Activated naive CD8-positive, alpha-beta T cell treated with anti-CD3 and anti-CD28 coated beads, Interleukin-2, amount 50 U/mL, for 24 hours (primary cell): ENCODE measurements at regions not wholly inside any gene's neighbourhood (a gene's known extent, or its start where the extent isn't known, plus 50 kb on each side); places are given as distances from the start of the nearest gene placed in this dataset.
A peak's percentile ranks its signal among the peaks of the same experiment; 100 is the strongest.
"Not testable (repeated sequence)": the region's sequence is repeated elsewhere in the genome, so short reads cannot be mapped to it uniquely, and the experiment has no call there.

Experiments used
- ATAC-seq: fragments of 150-1000 bp; cut with Tn5 transposase; one replicate; pipeline ENCODE4 v1.10.0; 2021
- DNase-seq: peaks from one replicate; pipeline ENCODE4 v3.0.0; 2021
- H3K27ac Mint-ChIP-seq: one replicate; pipeline ENCODE4 v1.8.0; 2021; ENCODE audit warnings: mild to moderate bottlenecking, mixed read lengths
- H3K27me3 Mint-ChIP-seq: one replicate; pipeline ENCODE4 v1.8.0; 2021; ENCODE audit warnings: mixed read lengths
- H3K36me3 Mint-ChIP-seq: one replicate; pipeline ENCODE4 v1.8.0; 2021; ENCODE audit warnings: low read depth, mixed read lengths
- H3K4me1 Mint-ChIP-seq: one replicate; pipeline ENCODE4 v1.8.0; 2021; ENCODE audit warnings: mixed read lengths
- H3K4me3 Mint-ChIP-seq: one replicate; pipeline ENCODE4 v1.8.0; 2021; ENCODE audit warnings: mild to moderate bottlenecking, moderate library complexity, mixed read lengths
- H3K9me3 Mint-ChIP-seq: one replicate; pipeline ENCODE4 v1.8.0; 2021; ENCODE audit warnings: mixed read lengths

DNA sequence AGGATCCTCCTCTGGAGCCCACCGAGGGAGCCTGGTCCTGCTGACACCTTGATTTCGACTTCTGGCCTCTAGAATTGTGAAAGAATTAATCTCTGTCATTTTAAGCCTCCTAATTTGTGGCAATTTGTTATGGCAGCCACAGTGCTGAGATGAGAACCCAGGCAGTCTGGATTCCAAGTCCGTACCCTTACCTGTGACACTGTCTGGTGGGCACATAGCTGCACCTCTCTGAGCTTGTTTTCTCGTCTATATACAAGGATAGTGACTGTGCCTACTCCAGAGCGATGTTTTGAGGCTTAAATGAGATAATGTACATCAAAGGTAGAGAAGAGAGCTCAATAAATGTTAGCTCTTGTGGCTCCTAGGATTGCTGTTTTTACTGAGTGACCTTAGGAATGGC is 128.4 kb upstream of the MPHOSPH6 start:
- no peak for ATAC-seq

DNA sequence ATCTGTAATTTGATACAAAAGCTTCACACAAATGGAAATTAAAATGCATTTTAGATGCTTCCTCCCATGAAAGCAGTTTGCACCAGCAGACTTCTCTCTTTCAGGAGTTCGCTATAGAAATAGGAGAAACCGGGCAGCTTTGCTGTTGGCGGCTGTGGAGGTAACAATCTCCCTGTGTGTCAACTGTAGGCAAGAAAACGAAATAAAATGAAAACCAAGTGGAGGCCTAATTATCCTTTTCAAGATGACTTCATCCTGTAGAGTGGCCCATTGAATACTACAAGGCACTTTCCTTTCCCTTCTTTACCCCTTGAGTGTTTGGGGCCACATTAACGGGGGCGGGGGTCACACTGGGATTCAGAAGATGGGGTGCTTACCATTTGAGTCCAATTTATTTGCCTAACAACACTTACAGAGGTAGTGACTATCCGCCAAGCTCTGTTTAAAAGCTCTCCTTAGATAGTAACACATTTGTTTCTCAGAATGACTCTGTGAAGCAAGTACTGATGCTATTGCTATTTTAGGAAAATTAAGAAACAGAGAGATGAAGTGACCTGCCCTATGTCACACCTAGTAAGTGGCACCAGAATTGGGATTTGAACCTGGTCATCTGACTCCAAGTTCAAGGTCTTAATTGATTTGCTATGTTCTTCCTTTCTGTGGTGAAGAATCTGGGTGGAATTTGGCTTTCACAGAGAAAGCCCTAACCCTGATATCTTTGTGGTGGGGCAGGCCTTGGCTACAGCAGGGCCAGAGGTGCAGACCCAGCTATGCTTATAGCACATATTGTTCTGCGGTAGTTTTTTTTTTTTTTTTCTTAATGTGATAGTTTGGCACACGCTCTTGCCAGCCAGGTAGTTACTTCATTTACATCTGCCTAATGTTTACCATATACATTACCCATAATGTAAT is 125.5 kb upstream of the MPHOSPH6 start:
- Mint-ChIP-seq H3K36me3 (no peaks in the 10 kb centered on the region), H3K27ac (no peak overlapping the region), H3K4me3 (no peak overlapping the region), H3K9me3 (no peaks in the 10 kb centered on the region), H3K4me1 (no peaks in the 10 kb centered on the region), H3K27me3 (peaks cover 2% of the 10 kb centered on the region)
- ATAC-seq (no peak), DNase-seq (no peak)

More for the DNA sequence above, 128.4 kb upstream of the MPHOSPH6 start:
- Mint-ChIP-seq H3K4me1 (no peaks in the 10 kb centered on the region), H3K27ac (no peak overlapping the region), H3K36me3 (no peaks in the 10 kb centered on the region), H3K4me3 (no peak overlapping the region), H3K27me3 (peaks cover 2% of the 10 kb centered on the region), H3K9me3 (no peaks in the 10 kb centered on the region)
- no peak for DNase-seq

DNA sequence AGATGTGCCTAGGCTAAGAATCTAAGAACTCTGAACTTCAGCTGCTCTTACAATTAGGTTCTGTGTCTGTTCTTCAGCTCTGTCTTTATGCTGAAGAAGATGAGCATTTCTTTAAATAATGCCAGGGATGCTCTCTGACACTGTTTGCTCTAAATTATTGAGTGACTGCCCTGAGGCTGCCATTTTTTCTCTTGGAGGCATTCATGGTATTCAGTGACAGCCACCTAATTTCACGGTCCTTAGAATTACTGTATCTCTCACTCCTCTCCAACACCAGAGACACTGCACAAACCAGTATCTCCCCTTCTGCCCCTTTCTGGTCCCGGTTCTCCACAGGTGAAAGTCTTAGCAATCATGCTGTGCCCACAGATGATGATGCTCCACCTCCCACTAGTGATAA is 123.6 kb upstream of the MPHOSPH6 start:
- DNase-seq, result no peak
- Mint-ChIP-seq H3K27me3 (peaks cover 7% of the 10 kb centered on the region), H3K4me3 (no peak overlapping the region)

DNA sequence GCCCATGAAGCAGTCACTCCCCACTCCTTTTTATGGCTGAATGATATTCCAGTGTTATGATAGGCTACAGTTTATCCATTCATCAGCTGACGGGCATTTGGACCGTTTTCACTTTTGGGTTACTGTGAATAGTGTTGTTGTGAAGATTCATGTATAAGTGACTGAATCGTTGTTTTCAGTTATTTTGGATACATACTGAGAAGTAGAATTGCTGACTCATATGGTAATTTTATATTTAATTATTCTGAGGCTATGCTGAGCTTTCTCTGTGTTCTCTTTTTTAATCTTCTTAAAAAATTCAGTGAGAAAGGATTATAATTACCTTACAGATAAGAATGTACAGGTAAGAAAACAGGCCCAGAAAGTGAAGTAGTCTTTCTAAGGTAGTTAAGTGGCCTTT is 117.9 kb upstream of the MPHOSPH6 start:
- DNase-seq (no peak), ATAC-seq (no peak)
- no peaks in the 10 kb centered on the region for H3K36me3 Mint-ChIP-seq
- no peaks in the 10 kb centered on the region for H3K4me1 Mint-ChIP-seq
- no peak overlapping the region for H3K4me3 Mint-ChIP-seq
- no peaks in the 10 kb centered on the region for H3K9me3 Mint-ChIP-seq
- H3K27ac Mint-ChIP-seq, result no peak overlapping the region
- H3K27me3 Mint-ChIP-seq, result peaks cover 7% of the 10 kb centered on the region

More for the DNA sequence above, 123.6 kb upstream of the MPHOSPH6 start:
- no peak for ATAC-seq
- Mint-ChIP-seq H3K36me3 (no peaks in the 10 kb centered on the region), H3K9me3 (no peaks in the 10 kb centered on the region), H3K27ac (no peak overlapping the region), H3K4me1 (no peaks in the 10 kb centered on the region)

DNA sequence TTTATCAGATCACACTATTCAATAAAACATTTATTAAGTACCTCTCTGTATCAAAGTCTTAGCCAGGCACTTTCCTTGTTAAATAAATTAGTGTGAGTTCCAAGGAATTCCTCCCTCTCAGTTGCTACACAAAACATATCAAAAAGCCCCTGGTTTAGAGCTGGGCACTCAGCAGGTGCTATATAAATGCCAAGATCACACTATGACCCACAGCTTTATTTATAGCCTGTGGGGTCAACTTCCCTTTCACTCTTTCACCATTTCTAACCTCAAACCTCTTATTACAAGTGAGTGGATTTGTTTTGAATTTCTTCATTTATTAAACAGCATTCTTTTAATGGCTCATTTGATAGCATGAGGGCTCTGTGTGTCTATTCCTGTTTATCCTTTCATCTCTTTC is 112.6 kb upstream of the MPHOSPH6 start:
- H3K27ac Mint-ChIP-seq, result no peak overlapping the region
- H3K36me3 Mint-ChIP-seq, result no peaks in the 10 kb centered on the region
- ATAC-seq, result no peak
- H3K4me3 Mint-ChIP-seq, result no peak overlapping the region
- DNase-seq, result no peak
- no peaks in the 10 kb centered on the region for H3K9me3 Mint-ChIP-seq
- no peaks in the 10 kb centered on the region for H3K4me1 Mint-ChIP-seq
- H3K27me3 Mint-ChIP-seq, result peaks cover 3% of the 10 kb centered on the region

DNA sequence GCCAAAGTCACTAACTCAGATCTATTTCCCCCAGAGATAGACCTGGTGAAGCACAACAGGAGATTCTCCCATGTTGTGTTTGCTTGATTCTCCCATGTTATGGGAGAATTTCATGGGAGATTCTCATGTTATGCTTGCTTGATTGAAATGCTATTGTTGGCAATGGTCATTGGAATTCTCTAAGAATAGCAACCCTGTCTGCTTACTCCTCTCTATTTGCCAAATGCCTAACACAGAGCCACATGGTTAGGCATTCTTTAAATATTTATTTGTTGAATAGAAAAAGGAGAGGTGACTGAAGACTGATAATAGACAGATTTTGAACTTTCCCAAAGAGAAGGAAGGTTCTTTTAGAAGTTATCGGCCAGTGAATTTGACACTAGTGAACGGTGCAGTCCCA is 111.5 kb upstream of the MPHOSPH6 start:
- Mint-ChIP-seq H3K27me3 (peaks cover 3% of the 10 kb centered on the region), H3K9me3 (no peaks in the 10 kb centered on the region), H3K27ac (no peak overlapping the region), H3K36me3 (no peaks in the 10 kb centered on the region), H3K4me3 (no peak overlapping the region), H3K4me1 (no peaks in the 10 kb centered on the region)
- DNase-seq (no peak), ATAC-seq (no peak)

DNA sequence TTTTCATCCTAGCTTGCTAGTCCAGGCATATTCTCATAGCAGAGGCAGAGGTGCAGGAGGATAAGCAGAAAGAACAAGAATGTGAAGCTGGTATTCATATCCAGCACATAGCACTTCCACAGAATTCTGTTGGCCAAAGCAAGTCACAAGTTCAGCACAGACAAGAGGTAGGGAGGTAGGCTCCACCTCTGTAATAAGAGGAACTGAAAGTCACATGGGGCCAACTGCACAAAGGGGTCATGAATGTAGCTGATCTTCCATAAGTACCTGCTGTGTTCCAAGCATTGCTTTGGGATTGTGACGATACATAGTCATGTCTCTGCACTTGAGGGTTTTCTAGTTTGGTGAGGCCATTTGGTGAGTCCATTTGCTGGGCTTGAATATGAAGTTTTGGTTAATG is 110.8 kb upstream of the MPHOSPH6 start:
- no peaks in the 10 kb centered on the region for H3K36me3 Mint-ChIP-seq
- no peaks in the 10 kb centered on the region for H3K9me3 Mint-ChIP-seq
- no peak overlapping the region for H3K27ac Mint-ChIP-seq
- DNase-seq, result no peak
- no peak for ATAC-seq
- H3K27me3 Mint-ChIP-seq, result peaks cover 3% of the 10 kb centered on the region
- no peak overlapping the region for H3K4me3 Mint-ChIP-seq
- H3K4me1 Mint-ChIP-seq, result no peaks in the 10 kb centered on the region

DNA sequence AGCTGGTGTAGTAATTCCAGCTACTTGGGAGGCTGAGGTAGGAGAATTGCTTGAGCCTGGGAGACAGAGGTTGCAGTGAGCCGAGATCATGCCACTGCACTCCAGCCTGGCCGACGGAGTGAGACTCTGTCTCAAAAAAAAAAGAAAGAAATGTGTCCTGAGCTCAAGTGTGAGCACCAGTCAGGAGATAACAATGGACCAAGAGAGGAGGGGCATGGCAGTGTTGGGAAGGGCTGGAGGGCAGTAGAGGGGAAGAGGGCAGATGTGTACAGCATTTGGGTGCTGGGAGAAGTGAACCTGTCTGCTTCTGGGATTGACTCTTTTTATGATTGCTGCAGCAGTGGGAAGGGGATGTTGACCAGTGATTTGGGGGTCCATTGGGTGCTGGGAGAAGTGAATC is 105.3 kb upstream of the MPHOSPH6 start:
- not testable (repeated sequence) for H3K4me1 Mint-ChIP-seq, H3K9me3 Mint-ChIP-seq, H3K27ac Mint-ChIP-seq, ATAC-seq, H3K4me3 Mint-ChIP-seq, H3K36me3 Mint-ChIP-seq, H3K27me3 Mint-ChIP-seq, DNase-seq

DNA sequence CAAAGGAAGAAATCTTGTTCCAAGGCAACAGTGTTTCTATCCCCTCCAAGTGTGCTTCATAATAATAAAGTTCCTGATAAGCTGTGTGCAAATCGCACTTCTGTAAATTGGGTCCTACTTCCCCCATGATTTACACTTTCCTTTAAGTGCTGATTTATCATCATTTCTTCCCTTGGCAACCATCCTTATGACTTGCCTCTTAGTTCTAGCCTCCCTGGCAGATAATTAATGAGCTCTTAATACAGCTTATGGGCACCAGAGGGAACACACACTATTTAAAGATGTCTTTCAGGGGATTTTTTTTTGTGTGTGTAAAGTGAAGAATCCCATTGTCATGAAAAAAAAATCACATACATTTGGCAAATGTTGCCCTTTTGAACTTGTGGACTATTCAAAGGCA is 101.6 kb upstream of the MPHOSPH6 start:
- peaks cover 4% of the 10 kb centered on the region for H3K27me3 Mint-ChIP-seq

DNA sequence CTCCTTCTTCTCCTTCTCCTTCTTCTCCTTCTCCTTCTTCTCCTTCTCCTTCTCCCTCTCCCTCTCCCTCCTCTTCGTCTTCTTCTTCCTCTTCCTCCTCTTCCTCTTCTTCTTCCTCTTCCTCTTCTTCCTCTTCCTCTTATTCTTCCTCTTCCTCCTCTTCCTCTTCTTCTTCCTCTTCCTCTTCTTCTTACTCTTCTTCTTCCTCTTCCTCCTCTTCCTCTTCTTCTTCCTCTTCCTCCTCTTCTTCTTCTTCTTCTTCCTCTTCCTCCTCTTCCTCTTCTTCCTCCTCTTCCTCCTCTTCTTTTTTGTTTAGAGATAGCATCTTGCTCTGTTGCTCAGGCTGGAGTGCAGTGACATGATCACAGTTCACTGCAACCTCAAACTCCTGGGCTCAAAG is 97.7 kb upstream of the MPHOSPH6 start:
- not testable (repeated sequence) for H3K36me3 Mint-ChIP-seq, H3K9me3 Mint-ChIP-seq, H3K4me3 Mint-ChIP-seq, H3K4me1 Mint-ChIP-seq, DNase-seq, ATAC-seq, H3K27ac Mint-ChIP-seq
- H3K27me3 Mint-ChIP-seq, result peaks cover 18% of the 10 kb centered on the region

More for the DNA sequence above, 101.6 kb upstream of the MPHOSPH6 start:
- Mint-ChIP-seq H3K27ac (no peak overlapping the region), H3K4me1 (no peaks in the 10 kb centered on the region), H3K4me3 (no peak overlapping the region), H3K9me3 (no peaks in the 10 kb centered on the region), H3K36me3 (no peaks in the 10 kb centered on the region)
- no peak for DNase-seq
- no peak for ATAC-seq

DNA sequence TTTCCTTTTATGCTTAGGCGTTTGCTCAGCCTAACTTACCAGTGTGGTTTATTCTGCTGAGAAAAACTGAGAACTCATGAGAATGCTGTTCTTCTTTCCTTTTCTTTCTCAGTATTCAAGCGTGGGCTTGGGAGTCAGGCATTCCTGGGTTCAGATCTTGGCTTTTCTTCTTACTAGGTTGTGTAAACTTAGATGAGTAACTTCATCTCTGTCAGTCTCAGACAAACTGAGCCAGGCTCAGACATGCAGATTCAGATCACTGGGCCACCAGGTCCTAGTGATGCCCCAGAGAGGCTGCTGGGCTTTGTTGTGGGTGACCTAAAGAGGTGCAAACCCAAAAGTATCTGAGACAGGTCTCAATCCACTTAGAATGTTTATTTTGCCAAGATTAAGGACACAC is 95.8 kb upstream of the MPHOSPH6 start:
- H3K27me3 Mint-ChIP-seq, result peaks cover 23% of the 10 kb centered on the region
- DNase-seq, result no peak
- H3K4me3 Mint-ChIP-seq, result no peak overlapping the region
- H3K9me3 Mint-ChIP-seq, result peaks cover 5% of the 10 kb centered on the region
- H3K27ac Mint-ChIP-seq, result no peak overlapping the region
- no peaks in the 10 kb centered on the region for H3K36me3 Mint-ChIP-seq
- no peaks in the 10 kb centered on the region for H3K4me1 Mint-ChIP-seq
- no peak for ATAC-seq

DNA sequence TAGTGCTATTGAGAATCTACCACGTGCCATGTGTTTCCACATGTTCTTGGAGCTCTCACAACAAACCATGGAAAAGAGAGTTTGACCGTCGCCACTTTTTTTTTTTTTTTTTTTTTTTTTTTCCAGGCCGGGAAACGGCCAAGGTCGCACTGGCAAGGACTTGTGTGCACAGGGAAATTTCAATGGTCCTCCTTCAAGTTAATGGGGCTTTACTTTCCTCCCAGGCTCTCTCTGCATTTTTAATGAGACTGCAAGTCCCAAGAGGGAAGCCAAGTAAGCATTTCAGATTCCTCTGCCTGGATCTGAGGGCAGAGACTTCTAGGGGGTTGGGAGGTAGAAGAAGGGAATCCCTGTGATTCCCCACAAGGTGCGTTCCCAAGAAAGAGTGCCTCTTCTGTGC is 94.7 kb upstream of the MPHOSPH6 start:
- Mint-ChIP-seq H3K36me3 (no peaks in the 10 kb centered on the region), H3K9me3 (peaks cover 14% of the 10 kb centered on the region), H3K4me3 (no peak overlapping the region), H3K27me3 (peaks cover 23% of the 10 kb centered on the region), H3K4me1 (no peaks in the 10 kb centered on the region), H3K27ac (no peak overlapping the region)
- ATAC-seq (no peak), DNase-seq (no peak)

DNA sequence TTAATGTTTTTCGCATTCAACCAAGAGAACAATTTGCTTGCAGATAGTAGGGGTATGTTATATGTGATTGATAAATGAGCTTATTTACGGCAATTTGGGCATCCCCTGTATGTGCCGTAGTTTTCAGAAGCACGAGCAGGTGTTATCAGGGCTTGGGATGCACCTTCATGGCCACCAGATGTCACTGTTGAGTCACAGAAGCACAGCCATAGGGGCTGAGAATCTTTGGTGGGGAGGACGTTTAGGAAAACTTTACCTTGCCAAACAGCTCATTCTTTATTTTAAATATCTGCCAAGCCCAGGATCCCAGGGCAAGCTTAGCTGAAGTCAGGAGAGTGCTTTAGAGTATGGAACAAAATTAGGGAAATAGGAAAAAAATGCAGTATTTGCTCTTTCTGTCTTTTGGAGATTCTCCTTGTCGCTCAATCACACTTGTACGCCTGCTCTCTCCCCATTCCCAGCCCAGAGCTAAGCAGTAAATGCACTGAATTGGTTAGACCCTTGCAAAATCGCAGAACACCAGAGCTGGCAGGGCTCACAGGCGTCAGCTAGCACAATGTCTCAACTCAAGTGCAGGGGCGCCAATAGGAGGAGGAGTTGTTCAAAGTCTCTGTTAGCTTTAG is 93.6 kb upstream of the MPHOSPH6 start:
- no peak overlapping the region for H3K4me3 Mint-ChIP-seq
- peak; percentile 57 for ATAC-seq
- H3K27ac Mint-ChIP-seq, result no peak overlapping the region
- DNase-seq, result peak; percentile 51
- H3K4me1 Mint-ChIP-seq, result no peaks in the 10 kb centered on the region
- H3K9me3 Mint-ChIP-seq, result peaks cover 20% of the 10 kb centered on the region
- no peaks in the 10 kb centered on the region for H3K36me3 Mint-ChIP-seq
- peaks cover 18% of the 10 kb centered on the region for H3K27me3 Mint-ChIP-seq

DNA sequence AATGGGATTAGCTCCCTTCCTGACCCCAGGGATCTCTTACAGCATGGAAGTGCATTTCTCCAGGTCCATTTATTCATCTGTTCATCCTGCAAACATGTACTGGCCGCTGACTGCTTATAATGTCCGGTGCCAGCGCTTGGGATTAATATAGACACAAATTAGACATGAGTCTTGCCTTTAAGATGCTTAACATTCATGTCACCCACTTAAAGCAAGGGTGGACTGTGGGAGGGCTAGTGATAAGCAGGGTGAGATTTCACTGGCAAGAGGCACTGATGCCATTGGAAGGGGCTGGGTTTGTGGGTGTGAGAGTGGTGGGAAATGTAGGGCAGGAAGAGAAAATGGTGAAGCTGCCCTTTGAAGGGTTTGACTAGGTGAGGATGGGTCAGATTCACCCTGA is 92.2 kb upstream of the MPHOSPH6 start:
- DNase-seq, result no peak
- no peaks in the 10 kb centered on the region for H3K36me3 Mint-ChIP-seq
- H3K27me3 Mint-ChIP-seq, result peaks cover 21% of the 10 kb centered on the region
- H3K27ac Mint-ChIP-seq, result no peak overlapping the region
- no peak overlapping the region for H3K4me3 Mint-ChIP-seq
- ATAC-seq, result no peak
- no peaks in the 10 kb centered on the region for H3K4me1 Mint-ChIP-seq
- peaks cover 20% of the 10 kb centered on the region for H3K9me3 Mint-ChIP-seq

DNA sequence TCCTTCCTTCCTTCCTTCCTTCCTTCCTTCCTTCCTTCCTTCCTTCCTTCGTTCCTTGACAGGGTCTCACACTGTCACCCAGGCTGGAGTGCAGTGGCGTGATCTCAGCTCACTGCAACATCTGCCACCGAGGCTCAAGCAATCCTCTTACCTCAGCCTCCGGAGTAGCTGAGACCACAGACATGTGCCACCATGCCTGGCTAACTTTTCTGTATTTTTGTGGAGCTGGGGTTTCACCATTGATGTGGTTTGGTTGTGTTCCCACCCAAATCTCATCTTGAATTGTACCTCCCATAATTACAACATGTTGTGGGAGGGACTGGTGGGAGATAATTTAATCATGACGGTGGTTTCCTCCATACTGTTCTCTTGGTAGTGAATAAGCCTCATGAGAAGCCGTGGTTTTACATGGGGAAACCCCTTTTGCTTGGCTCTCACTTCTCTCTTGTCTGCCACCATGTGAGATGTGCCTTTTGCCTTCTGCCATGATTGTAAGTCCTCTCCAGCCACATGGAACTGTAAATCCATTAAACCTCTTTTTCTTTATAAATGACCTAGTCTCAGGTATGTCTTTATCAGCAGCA is 90.3 kb upstream of the MPHOSPH6 start:
- Mint-ChIP-seq H3K27me3 (peaks cover 26% of the 10 kb centered on the region), H3K27ac (no peak overlapping the region), H3K4me3 (no peak overlapping the region), H3K36me3 (no peaks in the 10 kb centered on the region), H3K4me1 (no peaks in the 10 kb centered on the region), H3K9me3 (peaks cover 20% of the 10 kb centered on the region)
- DNase-seq, result no peak
- no peak for ATAC-seq
